OCI-LY3 (cell line): ENCODE measurements at regions not wholly inside any gene's neighbourhood (a gene's known extent, or its start where the extent isn't known, plus 50 kb on each side); places are given as distances from the start of the nearest gene placed in this dataset.

Experiments used
- H2AFZ ChIP-seq: fragments of 200-600, 300-600 bp; shearing (Covaris generic); 2 replicates; pipeline ENCODE4 v1.6.0; 2014; ENCODE audit warnings: antibody characterized with exemption, low read depth, low read length
- H3K27ac ChIP-seq: fragments of 200-600, 300-600 bp; sonication (generic); 2 replicates; pipeline ENCODE4 v1.5.1; 2014; ENCODE audit warnings: mild to moderate bottlenecking, low read length, moderate library complexity, mixed read lengths
- H3K27me3 ChIP-seq: fragments of 200-600, 300-600 bp; sonication (generic); 2 replicates; pipeline ENCODE4 v1.6.1; 2014; ENCODE audit warnings: low read depth, low read length, mixed read lengths
- H3K36me3 ChIP-seq: fragments of 200-600, 300-600 bp; sonication (generic); replicated peaks from 2 replicates; pipeline ENCODE3; 2014; ENCODE audit warnings: low read depth, low read length, mixed read lengths
- H3K4me1 ChIP-seq: fragments of 300-600, 200-600 bp; sonication (generic); 2 replicates; pipeline ENCODE4 v1.6.1; 2014; ENCODE audit warnings: low read length, mixed read lengths
- H3K4me2 ChIP-seq: fragments of 200-600, 300-600 bp; sonication (generic); 2 replicates; pipeline ENCODE4 v1.6.1; 2014; ENCODE audit warnings: low read length, mixed read lengths
- H3K4me3 ChIP-seq: fragments of 300-600, 200-600 bp; sonication (generic); 2 replicates; pipeline ENCODE4 v1.5.1; 2014; ENCODE audit warnings: antibody characterized with exemption, mild to moderate bottlenecking, low read length, moderate library complexity
- H3K79me2 ChIP-seq: fragments of 300-600, 200-600 bp; shearing (Covaris generic); 2 replicates; pipeline ENCODE4 v1.6.1; 2014; ENCODE audit warnings: mild to moderate bottlenecking, low read length, mixed read lengths
- H3K9ac ChIP-seq: fragments of 300-600, 200-600 bp; shearing (Covaris generic); 2 replicates; pipeline ENCODE4 v1.6.0; 2014; ENCODE audit warnings: mild to moderate bottlenecking, low read length, moderate library complexity
- H3K9me3 ChIP-seq: fragments of 200-600, 300-600 bp; shearing (Covaris generic); 2 replicates; pipeline ENCODE4 v1.6.1; 2014; ENCODE audit warnings: low read length, mixed read lengths; ENCODE audit not compliant: insufficient read depth
- H4K20me1 ChIP-seq: fragments of 200-600, 300-600 bp; sonication (generic); 2 replicates; pipeline ENCODE4 v1.6.1; 2016; ENCODE audit warnings: low read length, mixed read lengths; ENCODE audit not compliant: insufficient read depth
- CTCF ChIP-seq: fragments of 200-600, 300-600 bp; sonication (generic); IDR thresholded peaks from 2 replicates; pipeline ENCODE4 v1.5.1; 2014; ENCODE audit warnings: antibody characterized with exemption, low read length, low read depth
- EZH2phosphoT487 ChIP-seq: fragments of 200-600 bp; shearing (Covaris generic); IDR thresholded peaks from 2 replicates; pipeline ENCODE4 v1.6.1; 2018; ENCODE audit warnings: antibody characterized with exemption, mixed run types, low read depth

DNA sequence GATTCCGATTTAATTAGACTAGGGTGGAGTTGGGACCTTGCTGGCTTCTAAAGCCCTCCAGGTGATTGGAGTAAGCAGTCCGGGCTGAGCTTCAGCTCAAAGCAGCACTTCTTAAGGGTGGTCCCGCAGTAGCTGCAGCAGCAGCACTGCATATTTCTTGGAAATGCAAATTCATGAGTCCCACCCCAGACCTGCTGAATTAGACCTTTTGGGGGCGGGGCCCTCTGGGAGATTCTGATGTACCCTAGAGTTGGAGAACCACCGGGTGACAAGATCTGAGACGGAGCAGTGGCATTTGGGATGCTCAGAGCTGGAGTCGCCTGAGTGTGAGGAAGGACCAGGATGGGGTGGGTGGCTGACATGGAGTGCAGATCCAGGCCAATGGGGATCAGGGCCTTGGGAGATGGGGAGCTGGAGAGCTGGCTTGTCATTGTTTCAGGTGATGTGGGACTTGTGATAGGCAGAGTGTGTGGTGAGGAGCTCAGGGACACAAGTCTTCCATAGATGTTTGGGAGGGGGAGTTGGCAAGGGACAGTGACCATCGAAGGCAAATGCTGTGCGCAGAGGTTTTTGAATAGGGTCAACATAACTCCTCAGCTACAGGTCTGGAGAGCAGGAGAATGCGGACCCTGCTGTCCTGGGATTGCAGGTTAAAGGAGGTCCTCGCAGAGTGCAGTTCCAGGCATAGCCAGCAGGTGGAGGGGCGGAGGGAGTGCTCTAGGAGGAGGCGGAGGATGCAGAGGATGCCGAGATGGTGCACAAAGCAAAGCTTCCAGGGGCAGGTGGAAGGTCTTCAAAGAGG is 130.9 kb upstream of the RAB12 start:
- no peaks in the 10 kb centered on the region for H3K9me3 ChIP-seq
- H3K79me2 ChIP-seq, result no peaks in the 10 kb centered on the region
- H3K4me1 ChIP-seq, result no peaks in the 10 kb centered on the region
- no peak overlapping the region for H2AFZ ChIP-seq
- no peak overlapping the region for H3K9ac ChIP-seq
- no peak overlapping the region for H3K4me3 ChIP-seq
- H3K27me3 ChIP-seq, result peaks cover 19% of the 10 kb centered on the region
- TF ChIP-seq CTCF (peak; percentile 63), EZH2phosphoT487 (no peak)
- H3K36me3 ChIP-seq, result no peaks in the 10 kb centered on the region
- no peaks in the 10 kb centered on the region for H4K20me1 ChIP-seq
- no peak overlapping the region for H3K4me2 ChIP-seq
- no peak overlapping the region for H3K27ac ChIP-seq

DNA sequence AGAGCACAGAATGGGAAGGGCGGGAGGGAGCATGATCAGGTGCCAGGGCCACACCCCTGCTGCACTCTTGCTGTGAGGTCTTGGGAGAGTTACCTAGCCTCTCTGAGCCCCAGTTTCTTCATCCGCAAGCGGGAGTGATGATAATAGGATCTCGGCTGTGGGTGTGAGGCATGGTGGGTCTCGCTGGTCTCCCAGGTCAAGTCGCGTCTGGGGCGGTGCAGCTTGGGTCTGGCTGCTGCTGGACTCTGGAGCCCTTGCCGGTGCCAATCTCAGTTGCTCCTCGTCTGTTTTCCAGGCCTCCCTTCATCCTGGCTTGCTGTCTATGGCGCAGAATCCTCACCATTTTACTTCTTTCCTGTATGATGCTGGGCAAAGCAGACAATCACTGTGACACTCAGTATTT is 130.3 kb upstream of the RAB12 start:
- no peak overlapping the region for H3K27ac ChIP-seq
- H3K9ac ChIP-seq, result no peak overlapping the region
- no peak overlapping the region for H2AFZ ChIP-seq
- H3K4me3 ChIP-seq, result no peak overlapping the region
- H3K9me3 ChIP-seq, result no peaks in the 10 kb centered on the region
- H3K27me3 ChIP-seq, result peaks cover 14% of the 10 kb centered on the region
- H3K79me2 ChIP-seq, result no peaks in the 10 kb centered on the region
- no peak overlapping the region for H3K4me2 ChIP-seq
- H3K36me3 ChIP-seq, result no peaks in the 10 kb centered on the region
- H4K20me1 ChIP-seq, result no peaks in the 10 kb centered on the region
- TF ChIP-seq CTCF (no peak), EZH2phosphoT487 (no peak)
- no peaks in the 10 kb centered on the region for H3K4me1 ChIP-seq

- Histone ChIP-seq H3K9me3 (no peaks in the 10 kb centered on the region), H3K4me3 (no peak overlapping the region), H3K79me2 (no peaks in the 10 kb centered on the region), H3K4me1 (no peaks in the 10 kb centered on the region), H2AFZ (no peak overlapping the region), H3K27me3 (peaks cover 17% of the 10 kb centered on the region; the same call in 1 of the 2 replicates), H4K20me1 (no peaks in the 10 kb centered on the region), H3K9ac (no peak overlapping the region), H3K36me3 (no peaks in the 10 kb centered on the region), H3K4me2 (no peak overlapping the region), H3K27ac (no peak overlapping the region)
- TF ChIP-seq EZH2phosphoT487 (no peak), CTCF (no peak)
These were observed 129.4 kb upstream of the RAB12 start for GRCh38 chr18:8479789-8480188.

DNA sequence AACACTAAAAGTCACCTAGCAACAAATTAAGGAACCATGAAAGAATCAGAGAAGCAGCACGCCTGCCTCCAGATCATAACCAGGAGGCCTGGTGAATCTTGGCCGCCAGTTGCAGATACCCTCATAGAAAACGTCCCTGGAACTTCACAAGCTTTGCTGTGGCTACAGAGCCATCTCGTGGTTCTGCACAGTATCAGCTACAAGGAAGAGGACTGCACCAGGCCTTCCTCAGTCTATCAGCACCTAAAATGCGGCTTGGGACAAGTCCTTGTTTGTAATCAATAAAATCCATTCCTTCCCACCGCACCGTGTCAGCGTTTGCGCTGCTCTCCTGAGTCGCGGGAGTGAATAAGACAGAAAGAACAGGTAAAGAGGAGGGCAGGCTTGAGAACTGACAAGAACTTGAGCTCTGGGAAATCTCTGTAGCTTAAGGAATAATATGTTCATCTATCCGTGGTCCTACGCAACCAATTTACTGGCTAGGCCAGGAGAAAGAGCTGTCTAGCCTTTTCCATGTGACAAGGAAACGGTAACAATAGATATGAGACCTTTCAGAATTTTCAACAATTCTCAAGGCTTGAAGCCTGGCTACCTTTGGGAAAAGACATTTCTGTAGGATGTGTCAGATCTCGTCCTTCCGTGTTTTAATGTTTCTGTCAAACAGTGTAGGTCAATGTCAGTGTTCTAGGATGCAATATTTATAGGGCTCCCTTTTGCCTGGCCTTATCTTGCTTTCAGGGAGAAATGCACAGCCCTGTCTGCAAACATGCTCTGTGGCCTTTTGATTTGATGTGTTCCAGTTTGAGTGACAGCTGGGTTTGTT is 128.5 kb upstream of the RAB12 start:
- Histone ChIP-seq H2AFZ (no peak overlapping the region; the same call in 1 of the 2 replicates), H3K36me3 (no peaks in the 10 kb centered on the region), H3K4me2 (no peak overlapping the region)

More for the DNA sequence above, 128.5 kb upstream of the RAB12 start:
- Histone ChIP-seq H3K79me2 (no peaks in the 10 kb centered on the region), H4K20me1 (no peaks in the 10 kb centered on the region), H3K9ac (no peak overlapping the region), H3K9me3 (no peaks in the 10 kb centered on the region), H3K4me3 (no peak overlapping the region), H3K4me1 (no peaks in the 10 kb centered on the region), H3K27me3 (peaks cover 14% of the 10 kb centered on the region), H3K27ac (no peak overlapping the region)
- TF ChIP-seq EZH2phosphoT487 (no peak), CTCF (peak; percentile 40)
